ENCODE measurements at regions not wholly inside any gene's neighbourhood (a gene's known extent, or its start where the extent isn't known, plus 50 kb on each side); places are given as distances from the start of the nearest gene placed in this dataset.

DNA sequence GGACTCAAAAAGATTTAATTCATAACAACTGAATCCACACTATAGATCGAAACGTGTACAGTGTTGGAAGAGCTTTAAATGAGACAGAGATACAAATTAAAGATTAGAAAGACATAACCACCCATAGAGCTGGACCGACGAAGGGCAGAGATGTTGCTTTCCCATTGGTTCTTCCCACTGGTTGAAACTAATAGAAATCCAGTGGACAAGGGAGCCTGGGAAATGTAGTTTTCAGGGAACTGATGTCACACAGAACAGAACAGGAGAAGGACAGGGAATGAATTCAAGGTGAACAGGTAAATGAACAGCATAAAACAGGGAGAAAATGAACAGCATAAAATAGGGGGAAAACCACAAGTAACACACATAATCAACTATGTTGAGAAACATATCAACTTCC is 328.7 kb downstream of the ZNF621 start:
- TF ChIP-seq POLR2AphosphoS5 (IDR thresholded peaks at IDR 0.05; ENCODE audit: low read depth): no peak
- TF ChIP-seq, protein P1, sequence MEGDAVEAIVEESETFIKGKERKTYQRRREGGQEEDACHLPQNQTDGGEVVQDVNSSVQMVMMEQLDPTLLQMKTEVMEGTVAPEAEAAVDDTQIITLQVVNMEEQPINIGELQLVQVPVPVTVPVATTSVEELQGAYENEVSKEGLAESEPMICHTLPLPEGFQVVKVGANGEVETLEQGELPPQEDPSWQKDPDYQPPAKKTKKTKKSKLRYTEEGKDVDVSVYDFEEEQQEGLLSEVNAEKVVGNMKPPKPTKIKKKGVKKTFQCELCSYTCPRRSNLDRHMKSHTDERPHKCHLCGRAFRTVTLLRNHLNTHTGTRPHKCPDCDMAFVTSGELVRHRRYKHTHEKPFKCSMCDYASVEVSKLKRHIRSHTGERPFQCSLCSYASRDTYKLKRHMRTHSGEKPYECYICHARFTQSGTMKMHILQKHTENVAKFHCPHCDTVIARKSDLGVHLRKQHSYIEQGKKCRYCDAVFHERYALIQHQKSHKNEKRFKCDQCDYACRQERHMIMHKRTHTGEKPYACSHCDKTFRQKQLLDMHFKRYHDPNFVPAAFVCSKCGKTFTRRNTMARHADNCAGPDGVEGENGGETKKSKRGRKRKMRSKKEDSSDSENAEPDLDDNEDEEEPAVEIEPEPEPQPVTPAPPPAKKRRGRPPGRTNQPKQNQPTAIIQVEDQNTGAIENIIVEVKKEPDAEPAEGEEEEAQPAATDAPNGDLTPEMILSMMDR (IDR thresholded peaks at IDR 0.05; ENCODE audit: insufficient read depth, low read length): no peak
